OCI-LY7 (cell line): ENCODE measurements at regions not wholly inside any gene's neighbourhood (a gene's known extent, or its start where the extent isn't known, plus 50 kb on each side); places are given as distances from the start of the nearest gene placed in this dataset.
"Not testable (repeated sequence)": the region's sequence is repeated elsewhere in the genome, so short reads cannot be mapped to it uniquely, and the experiment has no call there.

Experiments
- EZH2phosphoT487 ChIP-seq: fragments of 200-600 bp; sonication (generic); IDR thresholded peaks from 2 replicates; pipeline ENCODE4 v1.6.1; 2018; ENCODE audit warnings: low read depth, borderline replicate concordance, mild to moderate bottlenecking, mixed run types, antibody characterized with exemption, low read length, moderate library complexity, mixed read lengths
- TF ChIP-seq, protein P1 (sequence below): fragments of 200-600 bp; sonication (generic); conservative IDR thresholded peaks from 2 replicates; pipeline ENCODE4 v1.5.1; 2014; ENCODE audit warnings: mild to moderate bottlenecking, antibody characterized with exemption, low read length, moderate library complexity, mixed read lengths

DNA sequence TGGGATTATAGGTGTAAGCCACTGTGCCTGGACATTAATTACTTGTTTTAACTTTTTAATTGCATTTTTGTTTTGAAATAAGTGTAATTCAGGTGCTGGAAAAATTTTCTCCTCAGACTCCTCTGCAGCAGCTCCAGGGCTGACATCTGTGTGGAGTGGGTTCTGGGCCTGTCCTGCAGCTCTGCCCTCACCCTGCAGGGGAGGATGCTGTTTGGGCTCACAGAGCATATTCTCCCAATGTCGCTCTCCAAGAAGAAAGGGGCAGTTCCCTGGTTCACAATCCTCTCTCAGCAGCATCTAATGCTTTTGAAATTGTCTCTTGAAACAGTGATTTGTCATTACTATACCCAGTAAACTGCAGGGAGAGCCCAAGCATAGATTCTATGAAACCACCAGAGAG lies 995.7 kb downstream of the TMEM121 start:
- TF ChIP-seq, protein P1, sequence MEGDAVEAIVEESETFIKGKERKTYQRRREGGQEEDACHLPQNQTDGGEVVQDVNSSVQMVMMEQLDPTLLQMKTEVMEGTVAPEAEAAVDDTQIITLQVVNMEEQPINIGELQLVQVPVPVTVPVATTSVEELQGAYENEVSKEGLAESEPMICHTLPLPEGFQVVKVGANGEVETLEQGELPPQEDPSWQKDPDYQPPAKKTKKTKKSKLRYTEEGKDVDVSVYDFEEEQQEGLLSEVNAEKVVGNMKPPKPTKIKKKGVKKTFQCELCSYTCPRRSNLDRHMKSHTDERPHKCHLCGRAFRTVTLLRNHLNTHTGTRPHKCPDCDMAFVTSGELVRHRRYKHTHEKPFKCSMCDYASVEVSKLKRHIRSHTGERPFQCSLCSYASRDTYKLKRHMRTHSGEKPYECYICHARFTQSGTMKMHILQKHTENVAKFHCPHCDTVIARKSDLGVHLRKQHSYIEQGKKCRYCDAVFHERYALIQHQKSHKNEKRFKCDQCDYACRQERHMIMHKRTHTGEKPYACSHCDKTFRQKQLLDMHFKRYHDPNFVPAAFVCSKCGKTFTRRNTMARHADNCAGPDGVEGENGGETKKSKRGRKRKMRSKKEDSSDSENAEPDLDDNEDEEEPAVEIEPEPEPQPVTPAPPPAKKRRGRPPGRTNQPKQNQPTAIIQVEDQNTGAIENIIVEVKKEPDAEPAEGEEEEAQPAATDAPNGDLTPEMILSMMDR = not testable (repeated sequence)
- TF ChIP-seq EZH2phosphoT487 = not testable (repeated sequence)
